HG03469 (cell line): ENCODE measurements at regions not wholly inside any gene's neighbourhood (a gene's known extent, or its start where the extent isn't known, plus 50 kb on each side); places are given as distances from the start of the nearest gene placed in this dataset.

ENCODE experiments used
- ATAC-seq: cut with Tn5 transposase; IDR thresholded peaks from one replicate; pipeline ENCODE4 v1.9.1; 2021; ENCODE audit warnings: mild to moderate bottlenecking, moderate library complexity, moderate number of reproducible peaks; ENCODE audit not compliant: unreplicated experiment

DNA sequence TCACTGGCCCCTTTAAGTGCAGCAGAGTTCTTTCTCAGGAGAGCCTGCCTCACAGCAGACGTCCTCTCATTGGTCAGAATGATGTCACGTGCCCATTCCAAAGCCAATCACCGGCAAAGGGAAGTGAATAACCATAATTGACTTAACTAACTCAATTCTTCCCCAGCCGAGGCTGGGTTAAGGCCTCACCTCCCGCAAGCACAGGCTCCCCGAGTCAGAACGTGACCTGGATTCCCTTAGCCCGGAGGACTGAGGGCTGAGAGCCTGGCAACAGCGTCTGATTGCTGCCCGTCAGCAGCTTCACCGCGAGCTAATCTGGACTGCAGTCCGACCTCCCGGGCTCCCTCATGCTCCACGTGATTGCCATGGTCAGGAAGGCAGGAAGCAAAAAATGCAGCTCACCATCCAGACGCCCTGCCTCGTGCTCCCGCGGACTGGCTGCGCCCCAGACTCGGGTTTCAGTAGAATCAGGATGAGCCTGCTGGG lies 92.1 kb upstream of the FZD10 start:
- no peak for ATAC-seq

- ATAC-seq, result no peak
Measured at GRCh38 chr12:130073721-130074120, 88.5 kb upstream of the FZD10 start.

- no peak for ATAC-seq
Measured at GRCh38 chr12:130074661-130075406, 87.4 kb upstream of the FZD10 start.

DNA sequence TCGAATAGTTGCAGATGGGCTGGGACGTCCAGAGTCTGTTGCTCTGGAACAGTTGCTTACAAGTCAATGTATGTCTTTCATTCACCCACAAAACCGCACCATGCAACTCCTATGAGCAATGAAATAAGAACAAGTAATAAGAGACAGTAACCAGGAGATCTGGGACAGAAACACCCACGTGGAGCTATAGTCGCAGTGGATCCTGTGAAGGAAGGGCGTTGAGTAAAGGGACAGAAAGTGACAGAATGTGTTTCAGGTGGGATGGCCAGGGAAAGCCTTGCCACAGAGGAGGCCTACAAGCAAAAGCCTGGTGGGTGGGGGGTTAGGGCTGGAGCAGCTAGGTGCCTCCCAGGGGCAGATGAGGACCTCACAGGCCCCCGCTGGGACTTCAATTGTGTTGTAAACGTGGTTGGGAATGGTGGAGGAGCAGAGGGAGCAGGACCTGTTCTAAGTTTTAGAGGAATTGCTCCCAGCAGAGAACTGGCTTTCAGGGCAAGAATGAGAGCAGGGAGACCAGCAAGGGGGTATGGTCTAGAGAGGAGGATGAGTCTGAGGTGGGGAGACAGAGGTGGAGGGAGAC lies 86.7 kb upstream of the FZD10 start:
- no peak for ATAC-seq

GRCh38 chr12:130076126-130076525 lies 86.1 kb upstream of the FZD10 start:
- no peak for ATAC-seq

DNA sequence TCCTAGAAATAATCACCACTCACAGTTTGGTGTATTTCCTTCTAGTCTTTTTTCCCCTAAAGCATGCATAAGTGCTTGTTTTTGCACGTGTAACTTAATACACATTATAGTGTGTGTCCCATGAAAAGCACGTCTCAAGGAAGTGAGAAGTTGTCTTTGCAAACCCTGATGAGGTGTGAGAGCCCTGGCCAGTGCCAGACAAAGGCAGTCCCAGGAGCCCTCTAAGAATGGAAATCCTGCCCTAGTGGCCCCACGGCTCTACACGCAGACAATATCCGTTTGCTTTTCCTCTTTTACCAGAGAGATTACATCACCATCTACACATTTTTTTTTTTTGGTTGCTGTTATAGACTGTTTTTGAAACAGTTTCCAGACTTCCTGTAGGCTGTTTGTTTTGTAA lies 85.5 kb upstream of the FZD10 start:
- no peak for ATAC-seq

DNA sequence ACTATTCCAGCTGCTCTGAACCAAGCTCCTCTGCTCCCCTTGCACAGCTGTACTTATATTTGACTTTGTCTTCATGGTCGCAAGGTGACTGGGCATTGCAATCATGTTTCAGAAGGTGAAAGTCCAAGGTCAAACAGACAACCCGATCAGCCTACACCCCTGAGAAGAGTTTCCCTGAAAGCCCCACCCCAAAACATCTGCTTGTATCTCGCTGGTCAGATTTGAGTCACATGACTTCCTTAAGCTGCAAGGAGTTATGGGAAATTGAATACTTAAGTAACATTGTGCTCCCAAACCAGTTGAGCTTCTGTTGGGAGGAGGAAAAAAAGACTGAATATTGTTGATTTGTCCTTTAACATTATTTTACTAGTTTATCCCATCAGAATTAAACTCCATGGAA lies 83.4 kb upstream of the FZD10 start:
- no peak for ATAC-seq

GRCh38 chr12:130079279-130079678 lies 83.0 kb upstream of the FZD10 start:
- ATAC-seq, result no peak

DNA sequence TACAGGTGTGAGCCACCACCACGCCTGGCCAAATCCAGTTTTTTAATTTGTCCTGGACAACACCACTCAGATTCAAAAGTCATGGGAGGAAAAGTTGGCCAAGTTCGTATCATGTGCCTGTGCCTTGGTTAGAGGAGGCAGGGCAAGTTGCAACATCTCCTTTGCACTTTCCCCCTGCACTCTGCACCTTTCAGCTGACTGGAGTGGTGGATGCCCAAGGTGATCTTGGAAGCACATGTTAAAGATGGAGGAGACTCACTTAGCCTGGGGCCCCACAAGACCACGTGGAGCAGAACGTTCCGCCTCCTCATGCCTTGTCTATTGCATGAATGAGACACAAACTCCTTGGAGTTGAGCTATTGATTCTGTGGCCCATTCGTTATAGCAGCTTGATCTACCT lies 82.1 kb upstream of the FZD10 start:
- no peak for ATAC-seq

DNA sequence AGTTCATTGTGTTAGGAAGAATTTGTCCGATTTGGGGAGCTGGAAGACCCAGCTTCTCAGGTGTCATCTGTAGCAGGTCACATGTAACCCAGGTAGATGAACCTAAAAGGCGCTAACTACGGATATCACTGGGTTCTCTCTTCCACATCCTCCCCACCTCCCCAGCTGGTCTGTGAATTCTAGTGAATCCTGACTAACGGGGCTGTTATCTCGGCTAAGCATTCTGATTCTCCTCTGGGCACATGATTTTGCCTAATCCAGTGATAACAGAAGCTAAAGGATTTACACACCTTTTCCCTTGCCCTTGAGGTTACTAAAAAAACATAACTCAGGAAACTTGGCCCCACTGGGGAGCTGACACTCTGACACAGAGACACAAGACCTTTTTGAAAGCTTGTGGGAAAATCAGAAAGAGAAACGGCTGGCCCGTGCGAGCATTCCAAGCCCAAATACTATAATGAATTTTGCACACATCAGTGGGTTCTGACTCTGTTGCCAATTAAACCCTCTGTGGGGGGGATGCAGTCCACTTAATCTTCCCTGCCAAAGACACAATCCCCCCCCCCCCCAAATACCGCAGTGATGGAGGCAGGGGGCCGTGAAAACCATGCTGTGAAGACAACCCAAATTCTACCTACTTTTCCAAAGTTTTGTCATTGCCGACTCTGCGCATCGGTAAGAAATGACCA lies 81.0 kb upstream of the FZD10 start:
- ATAC-seq, result no peak

DNA sequence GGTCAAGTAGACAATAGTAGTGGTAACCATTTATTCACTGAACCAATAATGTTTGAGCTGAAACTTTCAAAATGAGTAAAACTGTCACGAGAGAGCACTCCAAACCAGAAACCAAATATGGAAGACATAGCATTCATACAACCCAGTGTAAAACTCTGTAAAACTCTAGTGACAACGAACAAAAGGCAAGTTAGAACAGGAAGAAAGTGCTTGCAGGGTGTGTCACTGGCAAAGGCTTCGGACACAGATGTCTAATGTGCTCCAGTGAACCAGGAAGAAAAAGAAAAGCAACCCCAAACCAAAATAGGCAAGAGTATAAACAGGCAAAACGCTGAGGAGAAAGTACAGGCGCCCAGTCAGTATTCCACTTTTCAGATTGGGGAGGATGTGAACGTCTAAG lies 79.3 kb upstream of the FZD10 start:
- ATAC-seq, result no peak

DNA sequence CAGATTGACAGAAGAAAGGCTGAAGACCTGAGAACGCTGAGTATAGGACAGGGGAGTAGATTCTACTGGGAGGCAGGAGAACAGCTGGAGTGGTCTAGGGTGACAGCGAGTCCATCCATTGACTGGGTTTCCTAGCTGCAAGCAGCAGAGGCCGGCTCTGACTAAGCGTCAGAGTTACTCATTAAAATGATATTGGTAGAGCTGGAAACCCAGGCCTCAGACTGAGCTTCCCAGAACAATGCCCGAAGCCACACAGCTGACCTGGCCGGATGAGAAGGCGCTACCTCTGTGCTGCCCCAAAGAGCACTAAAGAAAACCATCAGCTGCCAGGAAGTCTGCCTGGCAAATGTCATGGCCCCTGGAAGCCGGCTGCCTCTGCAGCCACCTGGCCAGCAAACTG lies 78.5 kb upstream of the FZD10 start:
- ATAC-seq, result no peak

DNA sequence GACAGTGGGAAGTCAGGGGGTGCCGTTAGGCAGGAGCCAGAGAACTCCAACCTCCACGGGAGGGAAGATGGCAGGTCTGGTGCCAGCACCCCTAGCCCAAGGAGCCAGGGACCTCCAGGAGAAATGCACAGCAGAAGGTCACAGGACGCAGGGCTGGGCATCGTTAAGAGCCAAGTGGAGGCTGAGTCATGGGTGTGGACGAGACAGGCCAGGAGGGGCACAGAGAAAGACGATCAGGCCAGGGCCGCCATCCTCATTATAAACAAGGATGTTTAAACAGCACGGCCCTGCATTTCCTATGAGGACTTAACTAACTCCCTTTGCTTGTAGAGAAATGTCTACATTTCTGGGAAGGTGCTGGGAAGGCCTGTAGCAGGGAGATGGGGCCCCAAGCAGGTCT lies 77.9 kb upstream of the FZD10 start:
- no peak for ATAC-seq

GRCh38 chr12:130086248-130086647 lies 76.0 kb upstream of the FZD10 start:
- no peak for ATAC-seq

DNA sequence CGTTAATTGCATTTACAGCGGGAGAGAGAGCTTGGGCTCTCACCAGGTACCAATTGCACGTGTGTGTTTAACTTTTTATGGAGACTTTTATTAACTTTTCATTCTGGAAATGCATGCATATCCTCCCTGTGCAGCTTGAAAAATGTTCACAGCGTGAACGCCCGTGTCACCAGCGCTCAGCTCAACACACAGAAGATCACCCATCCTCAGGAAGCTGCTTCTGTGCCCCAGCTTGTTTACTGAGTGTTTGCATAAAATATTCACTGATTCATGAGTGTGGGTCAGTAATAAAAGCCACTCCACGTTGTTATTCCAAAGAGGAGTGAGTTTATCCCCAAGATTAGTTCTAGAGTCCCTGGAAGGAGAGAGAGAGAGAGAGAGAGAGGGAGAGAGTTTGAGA lies 75.5 kb upstream of the FZD10 start:
- ATAC-seq, result no peak

DNA sequence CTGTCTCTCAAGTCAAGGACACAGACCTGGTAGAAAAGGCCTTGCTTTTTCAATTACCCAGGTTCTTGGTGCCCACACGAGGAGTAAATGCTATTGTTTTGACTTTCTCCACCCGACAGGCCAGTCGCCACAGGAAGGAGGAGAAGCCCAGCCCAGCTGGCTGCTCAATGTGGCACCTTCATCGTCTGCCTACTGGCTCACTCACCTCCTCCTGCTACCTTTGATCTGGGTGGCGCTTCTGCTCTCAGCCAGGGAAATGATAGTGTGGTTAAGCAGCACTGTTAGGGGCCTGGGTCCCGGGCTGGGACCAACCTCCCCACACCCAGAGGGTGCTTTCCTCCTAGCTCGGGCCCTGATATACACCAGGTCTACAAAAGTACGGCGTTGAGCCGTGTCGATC lies 75.0 kb upstream of the FZD10 start:
- no peak for ATAC-seq

DNA sequence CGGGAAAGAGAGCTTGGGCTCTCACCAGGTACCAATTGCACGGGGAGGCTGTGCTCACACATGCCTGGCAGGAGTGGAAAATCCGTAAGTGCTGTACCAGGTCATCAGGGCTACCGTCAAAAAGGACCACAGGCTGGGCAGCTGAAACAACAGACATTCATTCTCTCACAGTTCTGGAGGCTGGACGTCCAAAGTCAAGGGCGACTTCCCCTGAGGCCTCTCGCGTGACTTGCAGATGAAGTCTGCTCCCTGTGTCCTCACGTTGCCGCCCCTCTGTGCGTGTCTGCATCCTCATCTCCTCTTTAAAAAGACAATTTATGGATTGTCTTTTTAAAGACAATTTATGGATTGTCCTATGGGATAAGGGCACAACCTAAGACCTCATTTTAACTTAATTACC lies 73.8 kb upstream of the FZD10 start:
- ATAC-seq, result no peak

DNA sequence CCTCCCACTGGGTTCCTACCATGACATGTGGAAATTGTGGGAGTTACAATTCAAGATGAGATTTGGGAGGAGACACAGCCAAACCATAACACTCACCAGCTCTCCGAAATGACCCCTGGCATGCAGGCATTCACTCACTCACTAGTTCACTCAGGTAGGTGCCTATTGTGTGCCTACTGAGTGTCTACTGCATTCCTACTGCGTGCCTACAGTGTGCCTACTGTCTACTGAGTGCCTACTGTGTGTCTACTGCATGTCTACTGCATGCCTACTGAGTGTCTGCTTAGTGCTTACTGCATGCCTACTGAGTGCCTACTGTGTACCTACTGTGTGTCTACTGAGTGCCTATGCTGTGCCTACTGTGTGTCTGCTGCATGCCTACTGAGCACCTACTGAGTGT lies 71.7 kb upstream of the FZD10 start:
- ATAC-seq, result no peak

- no peak for ATAC-seq
Measured at GRCh38 chr12:130093380-130093779, 68.9 kb upstream of the FZD10 start.

DNA sequence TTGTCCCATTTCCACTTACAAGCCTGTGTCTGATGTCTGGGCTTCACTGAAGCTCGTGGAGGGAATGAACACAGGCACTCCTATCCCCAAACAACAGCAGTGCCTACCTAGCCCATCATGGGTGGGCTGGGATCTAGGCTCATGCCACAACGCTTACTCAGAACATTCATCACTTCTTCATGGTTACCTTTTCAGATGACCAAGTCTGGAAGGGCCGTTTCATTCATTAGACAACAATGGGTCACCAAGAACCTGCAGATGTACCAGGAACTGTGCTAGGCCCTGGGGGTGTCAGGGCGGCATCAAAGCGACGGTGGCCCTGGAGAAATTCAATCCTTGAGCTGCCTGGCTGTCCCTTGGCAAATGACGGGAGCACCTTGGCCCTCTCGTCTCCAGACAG lies 64.9 kb upstream of the FZD10 start:
- ATAC-seq, result no peak

DNA sequence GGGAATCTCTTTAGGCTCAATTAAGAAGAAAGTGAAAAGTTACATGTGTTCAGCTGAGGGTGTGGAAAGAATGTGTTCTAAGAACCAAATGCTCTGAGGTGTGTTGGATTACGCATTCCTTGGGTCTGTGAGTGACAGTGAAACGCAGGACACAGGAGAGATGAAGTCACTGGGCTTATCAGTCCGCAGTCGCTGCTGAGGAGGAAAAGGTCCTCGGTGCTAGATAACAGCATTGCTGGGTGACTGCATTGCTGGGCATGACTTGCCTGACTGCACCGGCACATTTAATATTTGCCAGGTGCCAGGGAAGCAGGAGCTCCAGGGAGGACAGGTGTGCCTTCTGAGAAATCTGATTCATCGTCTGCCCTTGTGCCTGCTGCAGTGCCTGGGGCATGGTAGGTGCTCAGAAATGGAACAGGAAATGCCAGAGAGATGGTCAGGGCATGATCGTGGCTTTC lies 64.4 kb upstream of the FZD10 start:
- ATAC-seq, result no peak
